Neural progenitor cell (in vitro differentiated cells): ENCODE measurements at regions not wholly inside any gene's neighbourhood (a gene's known extent, or its start where the extent isn't known, plus 50 kb on each side); places are given as distances from the start of the nearest gene placed in this dataset.

Source experiments
- DNase-seq: peaks from one replicate; pipeline ENCODE4 v3.0.0-alpha.2; 2016; ENCODE audit warnings: low spot score
- H2AFZ ChIP-seq: fragments of 200-600 bp; sonication (generic); replicated peaks from 2 replicates; pipeline ENCODE4 v1.6.1; 2016; ENCODE audit warnings: antibody characterized with exemption
- H3F3A ChIP-seq: fragments of 200-600 bp; sonication (generic); 2 replicates; pipeline ENCODE4 v1.6.1; 2016; ENCODE audit warnings: antibody characterized with exemption, low read depth
- H3K27ac ChIP-seq: fragments of 200-600 bp; sonication (generic); 2 replicates; pipeline ENCODE4 v1.5.1; 2016; ENCODE audit warnings: mild to moderate bottlenecking
- H3K27me3 ChIP-seq: fragments of 200-600 bp; sonication (generic); 2 replicates; pipeline ENCODE4 v1.6.1; 2016; ENCODE audit warnings: mild to moderate bottlenecking, moderate library complexity
- H3K36me3 ChIP-seq: fragments of 200-600 bp; sonication (generic); 2 replicates; pipeline ENCODE4 v1.5.1; 2016
- H3K4me1 ChIP-seq: fragments of 200-600 bp; sonication (generic); 2 replicates; pipeline ENCODE4 v1.6.1; 2016; ENCODE audit warnings: mixed run types
- H3K4me2 ChIP-seq: fragments of 200-600 bp; sonication (generic); 2 replicates; pipeline ENCODE4 v1.6.1; 2016
- H3K4me3 ChIP-seq: fragments of 200-600 bp; sonication (generic); 2 replicates; pipeline ENCODE4 v1.5.1; 2016
- H3K79me2 ChIP-seq: fragments of 200-600 bp; sonication (generic); 2 replicates; pipeline ENCODE4 v1.6.1; 2016; ENCODE audit warnings: low read depth
- H3K9ac ChIP-seq: fragments of 200-600 bp; sonication (generic); 2 replicates; pipeline ENCODE4 v1.6.1; 2016
- H3K9me3 ChIP-seq: fragments of 200-600 bp; sonication (generic); 2 replicates; pipeline ENCODE4 v1.5.1; 2016; ENCODE audit warnings: low read depth
- H4K20me1 ChIP-seq: fragments of 200-600 bp; sonication (generic); 2 replicates; pipeline ENCODE4 v1.6.1; 2016; ENCODE audit warnings: low read depth
- H3K27ac Mint-ChIP-seq: 3 replicates; pipeline ENCODE4 v1.8.0; 2021; ENCODE audit warnings: mixed read lengths
- H3K27me3 Mint-ChIP-seq: 2 replicates; pipeline ENCODE4 v1.8.0; 2022; ENCODE audit warnings: low read depth, mild to moderate bottlenecking, inconsistent platforms, moderate library complexity, mixed read lengths; ENCODE audit not compliant: insufficient read depth
- H3K36me3 Mint-ChIP-seq: 3 replicates; pipeline ENCODE4 v1.8.0; 2021; ENCODE audit warnings: mixed read lengths
- H3K4me1 Mint-ChIP-seq: 3 replicates; pipeline ENCODE4 v1.8.0; 2021; ENCODE audit warnings: mixed read lengths
- H3K4me3 Mint-ChIP-seq: 3 replicates; pipeline ENCODE4 v1.8.0; 2021; ENCODE audit warnings: mild to moderate bottlenecking, moderate library complexity, mixed read lengths
- H3K9me3 Mint-ChIP-seq: 3 replicates; pipeline ENCODE4 v1.8.0; 2020; ENCODE audit warnings: mixed read lengths
- CTCF ChIP-seq: fragments of 200-600 bp; sonication (generic); IDR thresholded peaks from 2 replicates; pipeline ENCODE4 v1.5.1; 2017; ENCODE audit warnings: antibody characterized with exemption, mild to moderate bottlenecking
- EZH2 ChIP-seq: fragments of 200-600 bp; sonication (generic); IDR thresholded peaks from 2 replicates; pipeline ENCODE4 v1.6.1; 2017; ENCODE audit warnings: antibody characterized with exemption, mild to moderate bottlenecking, moderate library complexity
- EZH2phosphoT487 ChIP-seq: fragments of 200-600 bp; sonication (generic); IDR thresholded peaks from 2 replicates; pipeline ENCODE4 v1.6.1; 2017; ENCODE audit warnings: antibody characterized with exemption

GRCh38 chr1:229196404-229197264, 74.3 kb upstream of the RAB4A start:
- Histone ChIP-seq H3K4me3 (no peak overlapping the region), H3K36me3 (no peaks in the 10 kb centered on the region), H3K4me1 (no peaks in the 10 kb centered on the region), H3K9ac (no peak overlapping the region), H2AFZ (no peak overlapping the region), H3K4me2 (no peak overlapping the region), H3K79me2 (no peaks in the 10 kb centered on the region), H3F3A (no peaks in the 10 kb centered on the region), H4K20me1 (no peaks in the 10 kb centered on the region), H3K27ac (no peak overlapping the region), H3K9me3 (no peaks in the 10 kb centered on the region), H3K27me3 (no peaks in the 10 kb centered on the region)
- Mint-ChIP-seq H3K36me3 (no peaks in the 10 kb centered on the region), H3K27me3 (peaks cover 2% of the 10 kb centered on the region), H3K27ac (no peak overlapping the region), H3K4me3 (no peak overlapping the region), H3K9me3 (no peaks in the 10 kb centered on the region), H3K4me1 (peaks cover 7% of the 10 kb centered on the region)
- DNase-seq, result no peak
- TF ChIP-seq CTCF, result no peak
- no peak for TF ChIP-seq EZH2
- TF ChIP-seq EZH2phosphoT487, result no peak

GRCh38 chr1:229197265-229197585, 73.7 kb upstream of the RAB4A start:
- no peaks in the 10 kb centered on the region for H3K9me3 ChIP-seq
- TF ChIP-seq CTCF (no peak), EZH2phosphoT487 (no peak), EZH2 (no peak)
- H3K4me3 ChIP-seq, result no peak overlapping the region
- no peaks in the 10 kb centered on the region for H3F3A ChIP-seq
- H3K4me2 ChIP-seq, result no peak overlapping the region
- Mint-ChIP-seq H3K27me3 (peaks cover 2% of the 10 kb centered on the region), H3K36me3 (no peaks in the 10 kb centered on the region), H3K4me3 (no peak overlapping the region), H3K4me1 (peaks cover 7% of the 10 kb centered on the region), H3K27ac (no peak overlapping the region), H3K9me3 (no peaks in the 10 kb centered on the region)
- DNase-seq, result no peak
- H4K20me1 ChIP-seq, result no peaks in the 10 kb centered on the region
- H3K9ac ChIP-seq, result no peak overlapping the region
- no peaks in the 10 kb centered on the region for H3K79me2 ChIP-seq
- H3K36me3 ChIP-seq, result no peaks in the 10 kb centered on the region
- no peaks in the 10 kb centered on the region for H3K4me1 ChIP-seq
- H3K27me3 ChIP-seq, result no peaks in the 10 kb centered on the region
- H2AFZ ChIP-seq, result no peak overlapping the region
- H3K27ac ChIP-seq, result no peak overlapping the region

- peak overlapping the region; percentile 57 for H3K27ac Mint-ChIP-seq
- no peak overlapping the region for H3K4me3 ChIP-seq
- H3F3A ChIP-seq, result peaks cover 9% of the 10 kb centered on the region
- TF ChIP-seq EZH2 (no peak), EZH2phosphoT487 (no peak), CTCF (no peak)
- no peak overlapping the region for H3K4me2 ChIP-seq
- DNase-seq, result no peak
- H3K27ac ChIP-seq, result no peak overlapping the region
- H3K4me1 Mint-ChIP-seq, result peaks cover 25% of the 10 kb centered on the region
- no peak overlapping the region for H3K4me3 Mint-ChIP-seq
- H3K36me3 Mint-ChIP-seq, result no peaks in the 10 kb centered on the region
- H4K20me1 ChIP-seq, result no peaks in the 10 kb centered on the region
- H3K27me3 ChIP-seq, result no peaks in the 10 kb centered on the region
- H2AFZ ChIP-seq, result peak overlapping the region; percentile 4
- H3K4me1 ChIP-seq, result peaks cover 13% of the 10 kb centered on the region
- peaks cover 2% of the 10 kb centered on the region for H3K27me3 Mint-ChIP-seq
- H3K9ac ChIP-seq, result no peak overlapping the region
- no peaks in the 10 kb centered on the region for H3K79me2 ChIP-seq
- H3K9me3 ChIP-seq, result no peaks in the 10 kb centered on the region
- H3K36me3 ChIP-seq, result no peaks in the 10 kb centered on the region
- H3K9me3 Mint-ChIP-seq, result no peaks in the 10 kb centered on the region
Measured at GRCh38 chr1:229199261-229200243, 71.4 kb upstream of the RAB4A start.
